K562 (cell line): ENCODE measurements at regions not wholly inside any gene's neighbourhood (a gene's known extent, or its start where the extent isn't known, plus 50 kb on each side); places are given as distances from the start of the nearest gene placed in this dataset.

Experiments used
- ATAC-seq: fragments of 200-7000 bp; cut with Tn5 transposase; 3 replicates; pipeline ENCODE4 v1.9.1; 2020; ENCODE audit warnings: moderate library complexity
- BruUV-seq: library from RNA; stranded (reverse); fragments of 400-500 nt; replicated peaks from 2 replicates; lab custom pipeline; 2021; lab: Mats Ljungman, UMichigan
- CTCF ChIA-PET: fragments of 300-600 bp; formaldehyde crosslinking; extraction: SDS; loops from one replicate; lab custom pipeline; 2021; ENCODE audit warnings: low intra/inter-chr PET ratio; lab: Yijun Ruan, JAX
- POLR2A ChIA-PET: fragments of 300-600, 350-650 bp; sonication (Branson Sonifier 250); formaldehyde crosslinking; extraction: SDS; loops from one replicate; lab custom pipeline; 2021; ENCODE audit warnings: antibody characterized with exemption, inconsistent platforms; lab: Yijun Ruan, JAX
- DNase-seq, 4 experiments: peaks; one replicate each; pipeline versions ENCODE4 v3.0.0 to v3.0.0-alpha.2; 2011 to 2018; ENCODE audit warnings: low spot score in 3 of 4, mixed read lengths in 3 of 4; ENCODE audit errors: extremely low read depth in 1 of 4
- FAIRE-seq: peaks from 2 replicates; lab custom pipeline; 2011; peaks lifted over from hg19 to GRCh38; lab: Jason Lieb, UNC
- H2AFZ ChIP-seq: 2 replicates; pipeline ENCODE4 v1.6.0; 2011; ENCODE audit warnings: low read depth, low read length, control low read depth, inconsistent platforms
- H3K27ac ChIP-seq: fragments of 200-600 bp; 3 replicates; pipeline ENCODE4 v1.8.0; 2011; ENCODE audit warnings: low read depth, mild to moderate bottlenecking, control low read depth, inconsistent platforms, low read length, moderate library complexity, mixed read lengths; ENCODE audit errors: extremely low read depth
- H3K27me3 ChIP-seq, 2 experiments: fragments of 300-600 bp in 1 of 2; 2 replicates in 1 of 2; 3 replicates in 1 of 2; pipeline versions ENCODE4 v1.6.0 to v1.8.0; 2011; ENCODE audit warnings: inconsistent platforms in 2 of 2, low read length in 2 of 2, mild to moderate bottlenecking in 1 of 2, mixed read lengths in 1 of 2, moderate library complexity in 1 of 2; ENCODE audit not compliant: control insufficient read depth in 2 of 2, insufficient read depth in 2 of 2
- H3K36me3 ChIP-seq: fragments of 300-600 bp; 3 replicates; pipeline ENCODE4 v1.8.0; 2011; ENCODE audit warnings: mild to moderate bottlenecking, low read length, inconsistent platforms; ENCODE audit not compliant: control insufficient read depth, insufficient read depth
- H3K4me1 ChIP-seq, 2 experiments: fragments of 200-600 bp in 1 of 2; replicated peaks in 1 of 2; 2 replicates in 1 of 2; 3 replicates in 1 of 2; pipeline versions ENCODE4 v1.5.1 to v1.8.0; 2011; ENCODE audit warnings: inconsistent platforms in 2 of 2, low read length in 2 of 2, mild to moderate bottlenecking in 1 of 2, mixed read lengths in 1 of 2, moderate library complexity in 1 of 2; ENCODE audit not compliant: control insufficient read depth in 2 of 2, insufficient read depth in 2 of 2
- H3K4me2 ChIP-seq: 2 replicates; pipeline ENCODE4 v1.6.1; 2011; ENCODE audit warnings: low read length, control low read depth, inconsistent platforms, mixed read lengths; ENCODE audit not compliant: insufficient read depth
- H3K4me3 ChIP-seq: fragments of 200-600 bp; sonication (generic), shearing (Covaris generic); 2 replicates; pipeline ENCODE4 v1.5.1; 2016; ENCODE audit warnings: control low read depth, inconsistent platforms
- H3K79me2 ChIP-seq: fragments of 200-600 bp; 3 replicates; pipeline ENCODE4 v1.8.0; 2011; ENCODE audit warnings: low read length, inconsistent platforms; ENCODE audit not compliant: control insufficient read depth, insufficient read depth
- H3K9ac ChIP-seq, 2 experiments: 2 replicates each; pipeline versions ENCODE4 v1.6.0 to v1.6.1; 2011; ENCODE audit warnings: low read depth in 2 of 2, low read length in 2 of 2, control low read depth in 1 of 2, inconsistent platforms in 1 of 2, mild to moderate bottlenecking in 1 of 2, mixed read lengths in 1 of 2; ENCODE audit not compliant: insufficient read depth in 1 of 2
- H3K9me1 ChIP-seq: one replicate; pipeline ENCODE4 v1.6.0; 2011; ENCODE audit warnings: inconsistent platforms, mild to moderate bottlenecking, low read length, moderate library complexity; ENCODE audit not compliant: control insufficient read depth, insufficient read depth
- H3K9me3 ChIP-seq: replicated peaks from 2 replicates; pipeline ENCODE4 v1.5.1; 2011; ENCODE audit warnings: low read depth, low read length, inconsistent platforms; ENCODE audit not compliant: control insufficient read depth, insufficient read depth
- H4K20me1 ChIP-seq: replicated peaks from 2 replicates; pipeline ENCODE4 v1.6.1; 2011; ENCODE audit warnings: low read length, inconsistent platforms, mixed read lengths; ENCODE audit not compliant: control insufficient read depth, insufficient read depth
- FOXM1 ChIP-seq, 2 experiments: fragments of 450-650 bp in 1 of 2; sonication (generic) in 1 of 2; formaldehyde crosslinking in 1 of 2; IDR thresholded peaks; 2 replicates each; pipeline versions ENCODE4 v1.6.1 to v1.9.0; 2017 to 2022; ENCODE audit warnings: low read depth in 2 of 2, mild to moderate bottlenecking in 2 of 2, missing genetic modification reagents in 1 of 2, moderate library complexity in 1 of 2
- FOXP1 ChIP-seq: sonication (generic); formaldehyde crosslinking; IDR thresholded peaks from 2 replicates; pipeline ENCODE4 v1.8.0; 2022; ENCODE audit warnings: mild to moderate bottlenecking, missing genetic modification reagents
- GABPB2 ChIP-seq: fragments of 250-450 bp; sonication (Bioruptor Pico); conservative IDR thresholded peaks from 2 replicates; pipeline ENCODE4 v1.5.1; 2021; ENCODE audit warnings: mild to moderate bottlenecking
- GTF2F1 ChIP-seq: IDR thresholded peaks from 2 replicates; pipeline ENCODE4 v1.6.1; 2011; ENCODE audit warnings: low read depth, low read length, improper control_type of control experiment
- MED1 ChIP-seq: sonication (generic); formaldehyde crosslinking; IDR thresholded peaks from 2 replicates; pipeline ENCODE4 v1.8.1; 2023; ENCODE audit warnings: missing genetic modification reagents, borderline replicate concordance
- MTA2 ChIP-seq: fragments of 450-650 bp; IDR thresholded peaks from 2 replicates; pipeline ENCODE4 v1.6.1; 2016; ENCODE audit warnings: low read depth
- MYBL2 ChIP-seq, 2 experiments: fragments of 450-650 bp in 1 of 2; sonication (generic) in 1 of 2; formaldehyde crosslinking in 1 of 2; IDR thresholded peaks; 2 replicates each; pipeline versions ENCODE4 v1.6.1 to v1.8.1; 2017 to 2022; ENCODE audit warnings: borderline replicate concordance in 1 of 2, inconsistent platforms in 1 of 2, low read depth in 1 of 2, mild to moderate bottlenecking in 1 of 2, missing genetic modification reagents in 1 of 2, moderate library complexity in 1 of 2
- SMC3 ChIP-seq: conservative IDR thresholded peaks from 2 replicates; pipeline ENCODE4 v1.6.1; 2011; ENCODE audit warnings: low read depth, low read length, improper control_type of control experiment; ENCODE audit not compliant: insufficient read depth
- STAT5B ChIP-seq: fragments of 250-450 bp; sonication (Bioruptor Pico); IDR thresholded peaks from 2 replicates; pipeline ENCODE4 v1.8.0; 2021; ENCODE audit warnings: mild to moderate bottlenecking, inconsistent platforms
- TAF1 ChIP-seq: IDR thresholded peaks from 2 replicates; pipeline ENCODE4 v1.6.1; 2011; ENCODE audit warnings: mild to moderate bottlenecking, low read length, moderate library complexity; ENCODE audit not compliant: insufficient read depth, control insufficient read depth, severe bottlenecking; ENCODE audit errors: extremely low read depth
- ZNF316 ChIP-seq: fragments of 450-650 bp; IDR thresholded peaks from 2 replicates; pipeline ENCODE4 v1.6.1; 2016
- WGBS: fragments of 100-300 bp; shearing (Covaris generic); methylation state at CpG from one replicate; pipeline ENCODE4 v1.1.6; 2016; ENCODE audit warnings: low coverage, mixed read lengths; ENCODE audit not compliant: insufficient coverage; ENCODE audit errors: missing lambda C conversion rate; 5-methylcytosine and 5-hydroxymethylcytosine counted together
- in situ Hi-C: fragments of 300-500 bp; cut with MboI; formaldehyde crosslinking; loops from 4 replicates; pipeline ENCODE4 v1.15.0; 2018; ENCODE audit warnings: inconsistent platforms, mixed read lengths
- intact Hi-C: fragments of 100-400 bp; cut with micrococcal nuclease; formaldehyde crosslinking; loops from 2 replicates; pipeline ENCODE4 v1.14.2; 2022
- TF ChIP-seq, protein P1 (sequence below): fragments of 250-450 bp; sonication (Bioruptor Pico); IDR thresholded peaks from 2 replicates; pipeline ENCODE4 v1.8.0; 2021; ENCODE audit warnings: borderline replicate concordance, mild to moderate bottlenecking, moderate library complexity; ENCODE audit not compliant: poor library complexity, severe bottlenecking
- TF ChIP-seq, protein P2 (sequence below): fragments of 250-450 bp; sonication (Bioruptor Pico); IDR thresholded peaks from 2 replicates; pipeline ENCODE4 v1.4.0; 2020; ENCODE audit warnings: borderline replicate concordance

DNA sequence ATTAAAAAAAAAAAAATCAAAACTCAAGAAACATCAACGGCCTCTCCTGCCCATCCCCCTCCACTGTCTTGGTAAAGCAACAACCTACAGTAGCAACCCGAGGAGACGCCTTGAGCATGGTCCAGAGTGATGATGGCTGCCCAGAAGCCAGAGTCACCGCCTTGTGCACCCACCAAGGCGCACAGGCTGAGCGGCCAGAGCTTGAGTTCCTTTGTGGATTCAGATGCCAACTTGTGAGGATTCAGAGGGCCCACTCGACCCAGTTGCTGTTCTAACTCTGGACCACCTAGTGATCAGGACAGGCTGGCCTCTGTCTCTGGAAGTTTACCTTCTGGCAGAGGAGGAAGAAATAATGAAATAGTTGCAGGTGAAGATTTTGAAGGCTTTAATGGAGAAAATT, 105.0 kb downstream of the PDCL3 start:
- CTCF ChIA-PET = no interaction called here
- DNase-seq (no peak), ATAC-seq (no peak), FAIRE-seq (no peak)
- Histone ChIP-seq H3K4me1 (no peaks in the 10 kb centered on the region), H3K9me3 (no peaks in the 10 kb centered on the region), H3K4me2 (no peak overlapping the region), H3K9ac (no peak overlapping the region), H3K9me1 (no peaks in the 10 kb centered on the region), H3K36me3 (no peaks in the 10 kb centered on the region), H3K27me3 (peaks cover 21 to 73% of the 10 kb centered on the region in 2 experiments; a peak in 4 of 5 replicates), H3K4me3 (no peak overlapping the region), H4K20me1 (no peaks in the 10 kb centered on the region; the same call in 1 of the 2 replicates), H3K27ac (no peak overlapping the region), H2AFZ (no peak overlapping the region), H3K79me2 (no peaks in the 10 kb centered on the region)
- no TSS peak for BruUV-seq
- 0% methylated on average over 7 of the region's 7 CpGs for WGBS
- POLR2A ChIA-PET = interaction anchor here (0.6 to 0.8 kb wide), 2 partner anchors 23 to 394 kb away, joined by 3 read pairs; no protein-coding TSS in a partner anchor
- no peak for TF ChIP-seq FOXP1
- no peak for TF ChIP-seq TAF1
- TF ChIP-seq MED1 (CRISPR knock-in tag) = no peak
- in situ Hi-C loops (no loop called here), intact Hi-C loops (no loop called here)

DNA sequence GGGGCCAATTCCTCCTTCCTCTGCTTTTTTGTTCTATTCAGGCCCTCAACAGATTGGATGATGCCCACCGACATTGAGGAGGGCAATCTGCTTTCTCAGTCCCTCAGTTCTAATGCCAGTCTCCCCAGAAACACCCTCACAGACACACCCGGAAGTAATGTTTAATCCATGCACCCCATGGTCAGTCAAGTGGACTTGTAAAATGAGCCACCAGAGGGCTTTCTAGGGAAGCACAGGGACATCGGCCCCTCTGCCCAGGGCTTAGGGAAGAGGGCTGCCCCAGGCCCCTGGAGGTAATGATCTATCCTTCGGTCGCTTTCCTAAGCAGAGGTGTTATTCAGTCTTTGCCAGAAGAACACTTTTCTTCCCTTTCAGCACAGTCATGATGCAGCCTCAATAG, 107.4 kb downstream of the PDCL3 start:
- Histone ChIP-seq H4K20me1 (no peaks in the 10 kb centered on the region; the same call in 1 of the 2 replicates), H3K4me3 (no peak overlapping the region), H3K4me2 (no peak overlapping the region), H3K9me1 (no peaks in the 10 kb centered on the region), H3K9me3 (no peaks in the 10 kb centered on the region), H3K79me2 (no peaks in the 10 kb centered on the region), H3K27me3 (peaks cover 28 to 72% of the 10 kb centered on the region in 2 experiments), H2AFZ (no peak overlapping the region), H3K9ac (no peak overlapping the region), H3K36me3 (no peaks in the 10 kb centered on the region), H3K27ac (no peak overlapping the region), H3K4me1 (no peaks in the 10 kb centered on the region)
- intact Hi-C loops = no loop called here
- no peak for FAIRE-seq
- ChIA-PET CTCF (no interaction called here), POLR2A (no interaction called here)
- ATAC-seq = no peak
- no TSS peak for BruUV-seq
- 0% methylated on average over 3 of the region's 5 CpGs for WGBS
- in situ Hi-C loops = no loop called here
- DNase-seq = no peak
- TF ChIP-seq GTF2F1 = no peak
- TF ChIP-seq SMC3 = no peak
- TF ChIP-seq ZNF316 = no peak
- TF ChIP-seq FOXM1 (IDR thresholded peaks at IDR 0.05; ENCODE audit: low read depth) = no peak
- TF ChIP-seq FOXM1 (CRISPR knock-in tag; IDR thresholded peaks at IDR 0.05; ENCODE audit: low read depth) = no peak
- TF ChIP-seq MYBL2 (IDR thresholded peaks at IDR 0.05; ENCODE audit: low read depth) = no peak
- TF ChIP-seq MYBL2 (CRISPR knock-in tag; IDR thresholded peaks at IDR 0.05; ENCODE audit: borderline replicate concordance) = no peak
- TF ChIP-seq MTA2 = no peak
- TF ChIP-seq GABPB2 (CRISPR knock-in tag) = no peak
- TF ChIP-seq, protein P1, sequence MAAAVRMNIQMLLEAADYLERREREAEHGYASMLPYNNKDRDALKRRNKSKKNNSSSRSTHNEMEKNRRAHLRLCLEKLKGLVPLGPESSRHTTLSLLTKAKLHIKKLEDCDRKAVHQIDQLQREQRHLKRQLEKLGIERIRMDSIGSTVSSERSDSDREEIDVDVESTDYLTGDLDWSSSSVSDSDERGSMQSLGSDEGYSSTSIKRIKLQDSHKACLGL (CRISPR knock-in tag) = no peak
- TF ChIP-seq STAT5B (CRISPR knock-in tag) = no peak
- TF ChIP-seq, protein P2, sequence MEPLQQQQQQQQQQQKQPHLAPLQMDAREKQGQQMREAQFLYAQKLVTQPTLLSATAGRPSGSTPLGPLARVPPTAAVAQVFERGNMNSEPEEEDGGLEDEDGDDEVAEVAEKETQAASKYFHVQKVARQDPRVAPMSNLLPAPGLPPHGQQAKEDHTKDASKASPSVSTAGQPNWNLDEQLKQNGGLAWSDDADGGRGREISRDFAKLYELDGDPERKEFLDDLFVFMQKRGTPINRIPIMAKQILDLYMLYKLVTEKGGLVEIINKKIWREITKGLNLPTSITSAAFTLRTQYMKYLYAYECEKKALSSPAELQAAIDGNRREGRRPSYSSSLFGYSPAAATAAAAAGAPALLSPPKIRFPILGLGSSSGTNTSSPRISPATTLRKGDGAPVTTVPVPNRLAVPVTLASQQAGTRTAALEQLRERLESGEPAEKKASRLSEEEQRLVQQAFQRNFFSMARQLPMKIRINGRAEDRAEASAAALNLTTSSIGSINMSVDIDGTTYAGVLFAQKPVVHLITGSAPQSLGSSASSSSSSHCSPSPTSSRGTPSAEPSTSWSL (CRISPR knock-in tag) = no peak
